A549 (cell line): ENCODE measurements at regions not wholly inside any gene's neighbourhood (a gene's known extent, or its start where the extent isn't known, plus 50 kb on each side); places are given as distances from the start of the nearest gene placed in this dataset.

Experiments
- ATAC-seq, 2 experiments: fragments of 200-7000 bp in 1 of 2; fragments of >200 bp in 1 of 2; cut with Nextera tagmentation in 1 of 2; cut with Tn5 transposase in 1 of 2; 3 replicates each; pipeline versions ENCODE4 v1.8.0 to v1.9.1; 2018 to 2020; ENCODE audit warnings: mild to moderate bottlenecking in 1 of 2, moderate library complexity in 1 of 2
- CTCF ChIA-PET: fragments of 300-600 bp; sonication (Branson Sonifier 250); formaldehyde crosslinking; extraction: SDS; loops from one replicate; lab custom pipeline; 2021; ENCODE audit warnings: antibody characterized with exemption, inconsistent platforms; lab: Yijun Ruan, JAX
- POLR2A ChIA-PET: fragments of 350-600 bp; formaldehyde crosslinking; extraction: SDS; loops from one replicate; lab custom pipeline; 2021; ENCODE audit warnings: antibody characterized with exemption, inconsistent platforms; lab: Yijun Ruan, JAX
- DNase-seq, 2 experiments: peaks; one replicate each; pipeline versions ENCODE4 v3.0.0 to v3.0.0-alpha.2; 2011 to 2016; ENCODE audit warnings: low read depth in 1 of 2, low spot score in 1 of 2
- FAIRE-seq: peaks from 2 replicates; lab custom pipeline; 2011; peaks lifted over from hg19 to GRCh38; lab: Jason Lieb, UNC
- H3K27ac ChIP-seq, 2 experiments: fragments of >200 bp; sonication (Bioruptor Twin); formaldehyde crosslinking; 3 replicates each; pipeline ENCODE4 v1.5.1; 2016 to 2017
- H3K4me1 ChIP-seq: fragments of >200 bp; sonication (Bioruptor Twin); formaldehyde crosslinking; 3 replicates; pipeline ENCODE4 v1.6.1; 2016
- H3K4me2 ChIP-seq: fragments of >200 bp; sonication (Bioruptor Twin); formaldehyde crosslinking; 3 replicates; pipeline ENCODE4 v1.6.1; 2016
- H3K4me3 ChIP-seq: fragments of >200 bp; sonication (Bioruptor Twin); formaldehyde crosslinking; 3 replicates; pipeline ENCODE4 v1.5.1; 2016
- H3K9me3 ChIP-seq: fragments of >200 bp; sonication (Bioruptor Twin); formaldehyde crosslinking; 3 replicates; pipeline ENCODE4 v1.6.1; 2016
- CHD2 ChIP-seq: fragments of 150-350 bp; IDR thresholded peaks from 2 replicates; pipeline ENCODE4 v1.6.1; 2014; ENCODE audit warnings: low read length; ENCODE audit not compliant: partially characterized antibody
- EHF ChIP-seq: fragments of 250-450 bp; sonication (Bioruptor Pico); IDR thresholded peaks from 2 replicates; pipeline ENCODE4 v1.5.0; 2020; ENCODE audit warnings: mild to moderate bottlenecking
- ESRRA ChIP-seq: fragments of 150-350 bp; IDR thresholded peaks from 2 replicates; pipeline ENCODE4 v1.6.1; 2014; ENCODE audit warnings: mild to moderate bottlenecking, low read length, borderline replicate concordance
- FOXS1 ChIP-seq: fragments of 250-450 bp; sonication (Bioruptor Pico); IDR thresholded peaks from 2 replicates; pipeline ENCODE4 v1.5.0; 2020; ENCODE audit warnings: mild to moderate bottlenecking, moderate library complexity
- GATA3 ChIP-seq: IDR thresholded peaks from 2 replicates; pipeline ENCODE4 v1.6.1; 2012; ENCODE audit warnings: borderline replicate concordance
- HDAC2 ChIP-seq: fragments of 200-600 bp; sonication (generic); IDR thresholded peaks from 2 replicates; pipeline ENCODE4 v1.6.1; 2016
- HOXA7 ChIP-seq: fragments of 250-450 bp; sonication (Bioruptor Pico); IDR thresholded peaks from 2 replicates; pipeline ENCODE4 v1.5.0; 2020; ENCODE audit warnings: mild to moderate bottlenecking, moderate library complexity
- HOXB13 ChIP-seq: fragments of 250-450 bp; sonication (Bioruptor Pico); IDR thresholded peaks from 2 replicates; pipeline ENCODE4 v1.5.0; 2020; ENCODE audit warnings: low read depth, mild to moderate bottlenecking, moderate library complexity
- HOXB5 ChIP-seq: fragments of 250-450 bp; sonication (Bioruptor Pico); IDR thresholded peaks from 2 replicates; pipeline ENCODE4 v1.5.0; 2020; ENCODE audit warnings: mild to moderate bottlenecking, moderate library complexity
- KDM5A ChIP-seq: fragments of 200-600 bp; sonication (generic); IDR thresholded peaks from 2 replicates; pipeline ENCODE4 v1.6.1; 2016; ENCODE audit warnings: antibody characterized with exemption, mild to moderate bottlenecking
- MAFK ChIP-seq: fragments of 450-650 bp; IDR thresholded peaks from 2 replicates; pipeline ENCODE4 v1.6.1; 2014; ENCODE audit not compliant: partially characterized antibody
- PHF8 ChIP-seq: fragments of 200-600 bp; sonication (generic); IDR thresholded peaks from 2 replicates; pipeline ENCODE4 v1.6.1; 2016; ENCODE audit warnings: low read depth, mild to moderate bottlenecking, antibody characterized with exemption, moderate library complexity, borderline replicate concordance
- SMC3 ChIP-seq: fragments of >200 bp; sonication (Bioruptor Twin); formaldehyde crosslinking; IDR thresholded peaks from 3 replicates; pipeline ENCODE4 v1.6.1; 2018; ENCODE audit warnings: inconsistent platforms
- SREBF2 ChIP-seq: fragments of 450-650 bp; IDR thresholded peaks from 2 replicates; pipeline ENCODE4 v1.6.1; 2014; ENCODE audit warnings: mild to moderate bottlenecking, moderate library complexity
- TFCP2L1 ChIP-seq: fragments of 250-450 bp; sonication (Bioruptor Pico); IDR thresholded peaks from 2 replicates; pipeline ENCODE4 v1.5.0; 2021; ENCODE audit warnings: mild to moderate bottlenecking
- ZC3H11A ChIP-seq: fragments of 450-650 bp; IDR thresholded peaks from 2 replicates; pipeline ENCODE4 v1.6.1; 2014; ENCODE audit warnings: antibody characterized with exemption, mild to moderate bottlenecking
- ZFP36 ChIP-seq: fragments of 450-650 bp; IDR thresholded peaks from 2 replicates; pipeline ENCODE4 v1.6.1; 2014; ENCODE audit warnings: borderline replicate concordance; ENCODE audit not compliant: partially characterized antibody
- ZSCAN20 ChIP-seq: fragments of 250-450 bp; sonication (Bioruptor Pico); IDR thresholded peaks from 2 replicates; pipeline ENCODE4 v1.8.0; 2022; ENCODE audit warnings: mild to moderate bottlenecking, moderate library complexity
- WGBS: methylation state at CpG from one replicate; pipeline ENCODE4 v1.1.6; 2017; ENCODE audit errors: missing lambda C conversion rate; 5-methylcytosine and 5-hydroxymethylcytosine counted together
- TF ChIP-seq, protein P1 (sequence below): fragments of 200-600 bp; sonication (generic); IDR thresholded peaks from 2 replicates; pipeline ENCODE4 v1.6.1; 2016; ENCODE audit warnings: antibody characterized with exemption, mild to moderate bottlenecking, moderate library complexity
- TF ChIP-seq, protein P2 (sequence below): fragments of 450-650 bp; IDR thresholded peaks from 2 replicates; pipeline ENCODE4 v1.6.1; 2014; ENCODE audit warnings: antibody characterized with exemption
- TF ChIP-seq, protein P3 (sequence below): IDR thresholded peaks from 2 replicates; pipeline ENCODE4 v1.6.1; 2012
- TF ChIP-seq, protein P4 (sequence below): fragments of 150-350 bp; IDR thresholded peaks from 2 replicates; pipeline ENCODE4 v1.6.1; 2014; ENCODE audit warnings: low read depth, mild to moderate bottlenecking, low read length
- TF ChIP-seq, protein P5 (sequence below): fragments of 250-450 bp; sonication (Bioruptor Pico); IDR thresholded peaks from 2 replicates; pipeline ENCODE4 v1.5.0; 2021; ENCODE audit warnings: mild to moderate bottlenecking, moderate library complexity, borderline replicate concordance

DNA sequence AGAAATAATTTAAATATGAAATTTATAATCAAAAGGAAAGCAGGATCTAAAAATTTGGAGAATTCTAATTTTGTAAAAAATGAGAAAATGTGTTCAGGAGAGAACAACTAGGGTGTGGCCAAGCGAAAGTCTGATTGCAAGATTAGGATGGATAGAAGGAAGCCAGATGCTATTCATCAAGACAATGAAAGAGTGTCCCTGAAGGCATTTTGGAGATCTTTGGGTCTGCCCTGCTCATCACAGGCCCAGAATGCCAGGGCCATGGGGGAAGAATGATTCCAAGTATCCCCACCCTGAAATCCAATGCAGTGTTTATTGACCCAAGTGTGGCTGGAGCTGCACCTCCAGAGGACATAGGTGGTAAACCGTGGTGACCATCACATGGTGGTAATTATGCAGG lies 724.0 kb upstream of the FZD8 start:
- Histone ChIP-seq H3K9me3 (no peaks in the 10 kb centered on the region), H3K27ac (no peak overlapping the region), H3K4me1 (no peaks in the 10 kb centered on the region), H3K4me2 (no peak overlapping the region), H3K4me3 (no peak overlapping the region)
- 44% methylated on average over 2 of the region's 2 CpGs for WGBS
- TF ChIP-seq HDAC2 (no peak), EHF (CRISPR knock-in tag) (no peak), HOXA7 (CRISPR knock-in tag) (no peak), HOXB5 (CRISPR knock-in tag) (no peak), ZC3H11A (no peak), ESRRA (no peak), FOXS1 (CRISPR knock-in tag) (no peak), CHD2 (no peak)
- TF ChIP-seq, protein P1, sequence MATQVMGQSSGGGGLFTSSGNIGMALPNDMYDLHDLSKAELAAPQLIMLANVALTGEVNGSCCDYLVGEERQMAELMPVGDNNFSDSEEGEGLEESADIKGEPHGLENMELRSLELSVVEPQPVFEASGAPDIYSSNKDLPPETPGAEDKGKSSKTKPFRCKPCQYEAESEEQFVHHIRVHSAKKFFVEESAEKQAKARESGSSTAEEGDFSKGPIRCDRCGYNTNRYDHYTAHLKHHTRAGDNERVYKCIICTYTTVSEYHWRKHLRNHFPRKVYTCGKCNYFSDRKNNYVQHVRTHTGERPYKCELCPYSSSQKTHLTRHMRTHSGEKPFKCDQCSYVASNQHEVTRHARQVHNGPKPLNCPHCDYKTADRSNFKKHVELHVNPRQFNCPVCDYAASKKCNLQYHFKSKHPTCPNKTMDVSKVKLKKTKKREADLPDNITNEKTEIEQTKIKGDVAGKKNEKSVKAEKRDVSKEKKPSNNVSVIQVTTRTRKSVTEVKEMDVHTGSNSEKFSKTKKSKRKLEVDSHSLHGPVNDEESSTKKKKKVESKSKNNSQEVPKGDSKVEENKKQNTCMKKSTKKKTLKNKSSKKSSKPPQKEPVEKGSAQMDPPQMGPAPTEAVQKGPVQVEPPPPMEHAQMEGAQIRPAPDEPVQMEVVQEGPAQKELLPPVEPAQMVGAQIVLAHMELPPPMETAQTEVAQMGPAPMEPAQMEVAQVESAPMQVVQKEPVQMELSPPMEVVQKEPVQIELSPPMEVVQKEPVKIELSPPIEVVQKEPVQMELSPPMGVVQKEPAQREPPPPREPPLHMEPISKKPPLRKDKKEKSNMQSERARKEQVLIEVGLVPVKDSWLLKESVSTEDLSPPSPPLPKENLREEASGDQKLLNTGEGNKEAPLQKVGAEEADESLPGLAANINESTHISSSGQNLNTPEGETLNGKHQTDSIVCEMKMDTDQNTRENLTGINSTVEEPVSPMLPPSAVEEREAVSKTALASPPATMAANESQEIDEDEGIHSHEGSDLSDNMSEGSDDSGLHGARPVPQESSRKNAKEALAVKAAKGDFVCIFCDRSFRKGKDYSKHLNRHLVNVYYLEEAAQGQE: no peak
- TF ChIP-seq, protein P2, sequence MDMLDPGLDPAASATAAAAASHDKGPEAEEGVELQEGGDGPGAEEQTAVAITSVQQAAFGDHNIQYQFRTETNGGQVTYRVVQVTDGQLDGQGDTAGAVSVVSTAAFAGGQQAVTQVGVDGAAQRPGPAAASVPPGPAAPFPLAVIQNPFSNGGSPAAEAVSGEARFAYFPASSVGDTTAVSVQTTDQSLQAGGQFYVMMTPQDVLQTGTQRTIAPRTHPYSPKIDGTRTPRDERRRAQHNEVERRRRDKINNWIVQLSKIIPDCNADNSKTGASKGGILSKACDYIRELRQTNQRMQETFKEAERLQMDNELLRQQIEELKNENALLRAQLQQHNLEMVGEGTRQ: no peak
- DNase-seq: no peak
- CTCF ChIA-PET: no interaction called here
- ATAC-seq: no peak
- POLR2A ChIA-PET: no interaction called here
- FAIRE-seq: no peak

DNA sequence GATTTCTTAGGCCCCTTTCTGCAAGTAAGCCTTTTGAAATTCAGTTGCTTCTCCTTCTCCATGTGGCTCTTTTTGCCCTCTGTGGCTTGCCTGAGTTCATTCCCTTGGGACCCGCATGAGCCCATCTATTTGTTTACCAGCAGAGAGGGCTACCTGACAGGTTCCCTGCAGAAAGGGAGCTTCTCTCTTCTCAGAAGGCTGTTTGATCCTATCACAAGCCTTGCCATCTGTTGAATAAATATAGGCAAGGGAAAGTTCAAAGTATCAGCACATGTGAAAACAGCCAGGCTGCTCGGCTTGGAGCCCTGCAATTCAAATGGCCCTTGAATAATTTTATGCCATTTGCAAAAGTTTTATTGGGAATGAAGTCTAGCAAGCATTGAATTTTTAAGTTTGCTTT lies 720.2 kb upstream of the FZD8 start:
- FAIRE-seq: no peak
- POLR2A ChIA-PET: no interaction called here
- H3K9me3 ChIP-seq: no peaks in the 10 kb centered on the region
- DNase-seq: no peak
- 24% methylated on average over 2 of the region's 2 CpGs for WGBS
- no peak overlapping the region for H3K27ac ChIP-seq
- no peak for TF ChIP-seq SMC3
- CTCF ChIA-PET: no interaction called here
- no peak overlapping the region for H3K4me2 ChIP-seq
- H3K4me3 ChIP-seq: no peak overlapping the region
- no peaks in the 10 kb centered on the region for H3K4me1 ChIP-seq
- ATAC-seq: no peak

DNA sequence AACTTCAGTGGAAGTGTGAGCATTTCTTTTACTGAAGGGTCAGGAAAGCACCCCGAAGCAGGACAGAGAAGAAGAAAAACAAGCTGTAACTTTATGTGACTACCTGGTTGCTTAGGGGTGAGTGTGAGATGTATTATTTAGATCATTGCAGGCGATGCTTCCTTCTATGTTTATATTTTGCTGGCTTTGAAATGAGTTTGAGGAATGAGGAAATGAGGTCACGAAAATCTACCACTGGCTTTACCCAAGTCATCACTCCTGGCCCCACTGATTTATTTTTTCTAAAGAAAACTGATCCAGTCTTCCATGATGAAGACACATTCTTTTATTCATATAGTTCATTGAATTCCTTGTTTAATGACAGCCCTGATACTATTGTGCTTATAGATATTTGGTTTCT lies 716.6 kb upstream of the FZD8 start:
- peak in 1 of 2 experiments; percentile 26 for DNase-seq
- ChIA-PET POLR2A (no interaction called here), CTCF (interaction anchor here (0.9 kb wide), 1 partner anchor 9 kb away, joined by 3 read pairs; no protein-coding TSS in a partner anchor)
- no peak for TF ChIP-seq HOXB13 (CRISPR knock-in tag)
- no peak for TF ChIP-seq GATA3
- no peak for TF ChIP-seq ZC3H11A
- no peak for TF ChIP-seq MAFK
- no peak for TF ChIP-seq PHF8
- TF ChIP-seq, protein P3, sequence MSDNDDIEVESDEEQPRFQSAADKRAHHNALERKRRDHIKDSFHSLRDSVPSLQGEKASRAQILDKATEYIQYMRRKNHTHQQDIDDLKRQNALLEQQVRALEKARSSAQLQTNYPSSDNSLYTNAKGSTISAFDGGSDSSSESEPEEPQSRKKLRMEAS: no peak
- no peak for TF ChIP-seq ESRRA
- TF ChIP-seq KDM5A: no peak
- no peak for TF ChIP-seq ZSCAN20 (CRISPR knock-in tag)
- TF ChIP-seq, protein P1: no peak
- TF ChIP-seq, protein P4, sequence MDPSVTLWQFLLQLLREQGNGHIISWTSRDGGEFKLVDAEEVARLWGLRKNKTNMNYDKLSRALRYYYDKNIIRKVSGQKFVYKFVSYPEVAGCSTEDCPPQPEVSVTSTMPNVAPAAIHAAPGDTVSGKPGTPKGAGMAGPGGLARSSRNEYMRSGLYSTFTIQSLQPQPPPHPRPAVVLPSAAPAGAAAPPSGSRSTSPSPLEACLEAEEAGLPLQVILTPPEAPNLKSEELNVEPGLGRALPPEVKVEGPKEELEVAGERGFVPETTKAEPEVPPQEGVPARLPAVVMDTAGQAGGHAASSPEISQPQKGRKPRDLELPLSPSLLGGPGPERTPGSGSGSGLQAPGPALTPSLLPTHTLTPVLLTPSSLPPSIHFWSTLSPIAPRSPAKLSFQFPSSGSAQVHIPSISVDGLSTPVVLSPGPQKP: no peak
- no peak for TF ChIP-seq SMC3
- TF ChIP-seq HOXB5 (CRISPR knock-in tag): no peak
- TF ChIP-seq, protein P5, sequence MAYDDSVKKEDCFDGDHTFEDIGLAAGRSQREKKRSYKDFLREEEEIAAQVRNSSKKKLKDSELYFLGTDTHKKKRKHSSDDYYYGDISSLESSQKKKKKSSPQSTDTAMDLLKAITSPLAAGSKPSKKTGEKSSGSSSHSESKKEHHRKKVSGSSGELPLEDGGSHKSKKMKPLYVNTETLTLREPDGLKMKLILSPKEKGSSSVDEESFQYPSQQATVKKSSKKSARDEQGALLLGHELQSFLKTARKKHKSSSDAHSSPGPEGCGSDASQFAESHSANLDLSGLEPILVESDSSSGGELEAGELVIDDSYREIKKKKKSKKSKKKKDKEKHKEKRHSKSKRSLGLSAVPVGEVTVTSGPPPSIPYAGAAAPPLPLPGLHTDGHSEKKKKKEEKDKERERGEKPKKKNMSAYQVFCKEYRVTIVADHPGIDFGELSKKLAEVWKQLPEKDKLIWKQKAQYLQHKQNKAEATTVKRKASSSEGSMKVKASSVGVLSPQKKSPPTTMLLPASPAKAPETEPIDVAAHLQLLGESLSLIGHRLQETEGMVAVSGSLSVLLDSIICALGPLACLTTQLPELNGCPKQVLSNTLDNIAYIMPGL: no peak
- no peak for TF ChIP-seq SREBF2
- no peak for TF ChIP-seq TFCP2L1 (CRISPR knock-in tag)
- no peak for TF ChIP-seq ZFP36

More for the DNA sequence above, 716.6 kb upstream of the FZD8 start:
- WGBS: 26% methylated on average over 3 of the region's 3 CpGs
- Histone ChIP-seq H3K4me3 (no peak overlapping the region), H3K27ac (no peak overlapping the region), H3K4me2 (no peak overlapping the region), H3K9me3 (no peaks in the 10 kb centered on the region), H3K4me1 (no peaks in the 10 kb centered on the region)
- FAIRE-seq (no peak), ATAC-seq (no peak)
